Astrocyte (in vitro differentiated cells and primary cell): ENCODE measurements at regions not wholly inside any gene's neighbourhood (a gene's known extent, or its start where the extent isn't known, plus 50 kb on each side); places are given as distances from the start of the nearest gene placed in this dataset.

Experiments used
- DNase-seq: peaks from one replicate; pipeline ENCODE4 v3.0.0-alpha.2; 2010; ENCODE audit warnings: low read depth
- FAIRE-seq: peaks from 2 replicates; lab custom pipeline; 2011; peaks lifted over from hg19 to GRCh38; lab: Jason Lieb, UNC
- H2AFZ ChIP-seq: 2 replicates; pipeline ENCODE4 v1.6.0; 2012; ENCODE audit warnings: low read depth, low read length, inconsistent platforms
- H3K27ac ChIP-seq: 2 replicates; pipeline ENCODE4 v1.5.1; 2011; ENCODE audit warnings: low read depth, low read length, inconsistent platforms
- H3K27me3 ChIP-seq: 2 replicates; pipeline ENCODE4 v1.6.0; 2011; ENCODE audit warnings: low read length, inconsistent platforms; ENCODE audit not compliant: insufficient read depth
- H3K36me3 ChIP-seq: 2 replicates; pipeline ENCODE4 v1.5.1; 2011; ENCODE audit warnings: low read length, inconsistent platforms; ENCODE audit not compliant: insufficient read depth
- H3K4me1 ChIP-seq: 2 replicates; pipeline ENCODE4 v1.5.1; 2011; ENCODE audit warnings: low read length, inconsistent platforms; ENCODE audit not compliant: insufficient read depth
- H3K4me2 ChIP-seq: 2 replicates; pipeline ENCODE4 v1.6.0; 2012; ENCODE audit warnings: low read length, inconsistent platforms
- H3K4me3 ChIP-seq: 2 replicates; pipeline ENCODE4 v1.5.1; 2011; ENCODE audit warnings: low read depth, mild to moderate bottlenecking, low read length, inconsistent platforms; ENCODE audit not compliant: insufficient read depth
- H3K79me2 ChIP-seq: 2 replicates; pipeline ENCODE4 v1.6.0; 2012; ENCODE audit warnings: mild to moderate bottlenecking, low read length, inconsistent platforms; ENCODE audit not compliant: insufficient read depth
- H3K9ac ChIP-seq: 2 replicates; pipeline ENCODE4 v1.6.0; 2012; ENCODE audit warnings: mild to moderate bottlenecking, low read length, inconsistent platforms
- H3K9me3 ChIP-seq: 2 replicates; pipeline ENCODE4 v1.5.1; 2012; ENCODE audit warnings: low read depth, mild to moderate bottlenecking, low read length, inconsistent platforms; ENCODE audit not compliant: insufficient read depth
- H4K20me1 ChIP-seq: 2 replicates; pipeline ENCODE4 v1.6.0; 2012; ENCODE audit warnings: low read length, inconsistent platforms; ENCODE audit not compliant: insufficient read depth
- H3K27ac Mint-ChIP-seq: one replicate; pipeline ENCODE4 v1.8.0; 2021; ENCODE audit warnings: mild to moderate bottlenecking, mixed read lengths; ENCODE audit not compliant: unreplicated experiment
- H3K27me3 Mint-ChIP-seq: one replicate; pipeline ENCODE4 v1.8.0; 2021; ENCODE audit warnings: low read depth, mixed read lengths; ENCODE audit not compliant: unreplicated experiment
- H3K36me3 Mint-ChIP-seq: one replicate; pipeline ENCODE4 v1.8.0; 2021; ENCODE audit warnings: low read depth, mixed read lengths; ENCODE audit not compliant: unreplicated experiment
- H3K4me1 Mint-ChIP-seq: one replicate; pipeline ENCODE4 v1.8.0; 2021; ENCODE audit warnings: low read depth, mixed read lengths; ENCODE audit not compliant: unreplicated experiment
- H3K4me3 Mint-ChIP-seq: one replicate; pipeline ENCODE4 v1.8.0; 2021; ENCODE audit warnings: mild to moderate bottlenecking, moderate library complexity, mixed read lengths; ENCODE audit not compliant: unreplicated experiment
- H3K9me3 Mint-ChIP-seq: one replicate; pipeline ENCODE4 v1.8.0; 2021; ENCODE audit warnings: mild to moderate bottlenecking, mixed read lengths; ENCODE audit not compliant: unreplicated experiment
- EZH2 ChIP-seq: IDR thresholded peaks from 2 replicates; pipeline ENCODE4 v1.6.1; 2012; ENCODE audit warnings: mild to moderate bottlenecking, low read length, inconsistent platforms; ENCODE audit not compliant: insufficient read depth
- TF ChIP-seq, protein P1 (sequence below): IDR thresholded peaks from 2 replicates; pipeline ENCODE4 v1.5.1; 2011; ENCODE audit warnings: low read depth, mild to moderate bottlenecking, inconsistent platforms, low read length, moderate library complexity; ENCODE audit not compliant: insufficient read depth

DNA sequence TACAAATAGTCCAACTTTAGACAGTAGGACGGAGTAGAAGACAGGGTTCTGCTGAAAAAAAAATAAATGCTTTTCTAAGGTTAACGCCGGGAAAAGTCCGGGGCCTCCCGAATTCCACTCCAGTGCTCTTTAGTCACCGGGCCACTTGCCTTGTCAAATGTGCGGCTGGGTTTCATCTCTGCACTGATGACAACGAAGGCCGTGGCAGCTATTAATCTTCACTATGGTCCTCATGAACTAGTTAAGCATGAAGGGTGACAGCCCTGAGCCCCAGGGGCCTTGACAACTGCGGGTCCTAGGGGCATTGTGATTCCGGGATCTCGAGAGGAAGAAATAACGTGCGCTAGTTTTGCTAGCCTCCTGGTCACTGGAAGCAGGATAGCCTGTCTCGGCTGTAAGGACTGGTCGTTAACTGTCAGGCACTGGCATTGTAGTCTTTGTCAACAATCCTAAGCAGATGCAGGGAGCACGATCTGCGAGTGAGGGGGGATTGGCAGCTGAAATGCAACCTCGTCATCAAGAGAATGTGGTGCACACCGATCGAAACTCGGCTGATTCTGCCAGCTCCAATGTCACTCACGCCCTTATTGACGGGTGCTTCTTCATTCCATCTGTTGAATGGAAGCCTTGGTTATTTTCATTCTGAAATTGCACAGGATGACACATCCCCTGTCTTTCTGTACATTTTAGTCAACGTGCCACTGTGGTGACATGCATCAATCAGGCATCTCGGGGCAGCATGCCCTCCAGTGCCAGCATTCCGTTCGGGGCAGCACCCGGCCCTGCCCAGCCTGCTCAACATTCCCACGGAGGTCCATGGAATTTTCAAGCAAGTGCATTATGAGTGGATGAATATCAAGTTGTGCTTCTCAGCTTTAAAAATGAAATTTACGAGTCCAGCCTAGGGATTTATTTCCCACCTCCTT, 51.6 kb upstream of the MGMT start:
- Mint-ChIP-seq H3K9me3 (no peaks in the 10 kb centered on the region), H3K4me3 (no peak overlapping the region), H3K27ac (no peak overlapping the region), H3K4me1 (peaks cover 5% of the 10 kb centered on the region), H3K36me3 (no peaks in the 10 kb centered on the region), H3K27me3 (peaks cover 40% of the 10 kb centered on the region)
- Histone ChIP-seq H3K27me3 (no peaks in the 10 kb centered on the region), H4K20me1 (no peaks in the 10 kb centered on the region), H3K9ac (no peak overlapping the region), H3K79me2 (no peaks in the 10 kb centered on the region), H3K4me1 (no peaks in the 10 kb centered on the region), H3K9me3 (peaks cover 3% of the 10 kb centered on the region), H3K4me2 (no peak overlapping the region), H3K27ac (no peak overlapping the region), H2AFZ (no peak overlapping the region), H3K4me3 (no peak overlapping the region), H3K36me3 (no peaks in the 10 kb centered on the region)
- TF ChIP-seq, protein P1, sequence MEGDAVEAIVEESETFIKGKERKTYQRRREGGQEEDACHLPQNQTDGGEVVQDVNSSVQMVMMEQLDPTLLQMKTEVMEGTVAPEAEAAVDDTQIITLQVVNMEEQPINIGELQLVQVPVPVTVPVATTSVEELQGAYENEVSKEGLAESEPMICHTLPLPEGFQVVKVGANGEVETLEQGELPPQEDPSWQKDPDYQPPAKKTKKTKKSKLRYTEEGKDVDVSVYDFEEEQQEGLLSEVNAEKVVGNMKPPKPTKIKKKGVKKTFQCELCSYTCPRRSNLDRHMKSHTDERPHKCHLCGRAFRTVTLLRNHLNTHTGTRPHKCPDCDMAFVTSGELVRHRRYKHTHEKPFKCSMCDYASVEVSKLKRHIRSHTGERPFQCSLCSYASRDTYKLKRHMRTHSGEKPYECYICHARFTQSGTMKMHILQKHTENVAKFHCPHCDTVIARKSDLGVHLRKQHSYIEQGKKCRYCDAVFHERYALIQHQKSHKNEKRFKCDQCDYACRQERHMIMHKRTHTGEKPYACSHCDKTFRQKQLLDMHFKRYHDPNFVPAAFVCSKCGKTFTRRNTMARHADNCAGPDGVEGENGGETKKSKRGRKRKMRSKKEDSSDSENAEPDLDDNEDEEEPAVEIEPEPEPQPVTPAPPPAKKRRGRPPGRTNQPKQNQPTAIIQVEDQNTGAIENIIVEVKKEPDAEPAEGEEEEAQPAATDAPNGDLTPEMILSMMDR = no peak
- TF ChIP-seq EZH2 = no peak
- no peak for FAIRE-seq
- DNase-seq = no peak

DNA sequence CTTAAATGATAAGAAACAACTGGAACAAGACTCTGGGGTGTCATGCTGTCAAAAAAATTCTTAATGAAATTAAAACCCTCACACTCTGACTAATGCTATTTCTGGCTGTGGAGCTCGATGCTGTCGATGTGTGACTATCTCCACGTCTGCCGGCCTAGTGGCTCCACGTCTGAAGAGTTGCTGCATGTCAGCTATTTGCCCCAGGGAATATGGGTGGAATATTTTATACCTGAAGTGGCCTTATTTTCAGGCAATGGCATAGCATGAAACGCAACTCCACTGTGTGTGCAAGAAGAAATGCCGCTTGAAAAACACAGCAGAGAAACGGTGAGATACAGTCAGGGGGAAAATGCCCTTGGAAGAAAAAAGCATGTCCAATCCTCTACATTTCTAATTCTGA, 50.9 kb upstream of the MGMT start:
- TF ChIP-seq EZH2 = no peak
- TF ChIP-seq, protein P1 = no peak
- Histone ChIP-seq H3K9ac (no peak overlapping the region), H3K4me3 (no peak overlapping the region), H2AFZ (no peak overlapping the region), H3K27me3 (no peaks in the 10 kb centered on the region), H3K79me2 (no peaks in the 10 kb centered on the region), H3K4me2 (no peak overlapping the region), H3K9me3 (peaks cover 3% of the 10 kb centered on the region), H3K27ac (no peak overlapping the region), H3K36me3 (no peaks in the 10 kb centered on the region), H4K20me1 (no peaks in the 10 kb centered on the region), H3K4me1 (no peaks in the 10 kb centered on the region)
- Mint-ChIP-seq H3K4me3 (no peak overlapping the region), H3K27me3 (peaks cover 39% of the 10 kb centered on the region), H3K4me1 (peaks cover 5% of the 10 kb centered on the region), H3K27ac (no peak overlapping the region), H3K9me3 (no peaks in the 10 kb centered on the region), H3K36me3 (no peaks in the 10 kb centered on the region)
- FAIRE-seq (no peak), DNase-seq (no peak)
